Activated T-cell treated with anti-CD3 and anti-CD28 coated beads, Interleukin-2, amount 50 U/mL, for 4 hours (primary cell): ENCODE measurements at regions not wholly inside any gene's neighbourhood (a gene's known extent, or its start where the extent isn't known, plus 50 kb on each side); places are given as distances from the start of the nearest gene placed in this dataset.
"Not testable (repeated sequence)": the region's sequence is repeated elsewhere in the genome, so short reads cannot be mapped to it uniquely, and the experiment has no call there.

Source experiments
- ATAC-seq, 2 donors: fragments of 200-7000 bp; cut with Tn5 transposase; one replicate each; pipeline ENCODE4 v1.10.0; 2021
- DNase-seq: peaks from one replicate; pipeline ENCODE4 v3.0.0-alpha.2; 2020
- H3K27me3 Mint-ChIP-seq: one replicate; pipeline ENCODE4 v1.8.0; 2021; ENCODE audit warnings: low read depth, mixed read lengths
- H3K36me3 Mint-ChIP-seq: one replicate; pipeline ENCODE4 v1.8.0; 2022; ENCODE audit warnings: mixed read lengths; ENCODE audit not compliant: insufficient read depth
- H3K4me1 Mint-ChIP-seq: one replicate; pipeline ENCODE4 v1.8.0; 2021; ENCODE audit warnings: low read depth, mixed read lengths
- H3K4me3 Mint-ChIP-seq: one replicate; pipeline ENCODE4 v1.8.0; 2021; ENCODE audit warnings: mild to moderate bottlenecking, moderate library complexity, mixed read lengths
- H3K9me3 Mint-ChIP-seq: one replicate; pipeline ENCODE4 v1.8.0; 2021; ENCODE audit warnings: mixed read lengths

- H3K4me3 Mint-ChIP-seq, ATAC-seq, H3K36me3 Mint-ChIP-seq, H3K4me1 Mint-ChIP-seq, DNase-seq, H3K27me3 Mint-ChIP-seq, H3K9me3 Mint-ChIP-seq: not testable (repeated sequence)
These were observed 549.6 kb upstream of the CHD1 start for GRCh38 chr5:99478450-99478849.

GRCh38 chr5:99473328-99473727 lies 544.5 kb upstream of the CHD1 start:
- not testable (repeated sequence) for H3K9me3 Mint-ChIP-seq, H3K27me3 Mint-ChIP-seq, H3K4me3 Mint-ChIP-seq, H3K4me1 Mint-ChIP-seq, DNase-seq, H3K36me3 Mint-ChIP-seq, ATAC-seq

GRCh38 chr5:99471726-99472125 lies 542.9 kb upstream of the CHD1 start:
- not testable (repeated sequence) for H3K9me3 Mint-ChIP-seq

DNA sequence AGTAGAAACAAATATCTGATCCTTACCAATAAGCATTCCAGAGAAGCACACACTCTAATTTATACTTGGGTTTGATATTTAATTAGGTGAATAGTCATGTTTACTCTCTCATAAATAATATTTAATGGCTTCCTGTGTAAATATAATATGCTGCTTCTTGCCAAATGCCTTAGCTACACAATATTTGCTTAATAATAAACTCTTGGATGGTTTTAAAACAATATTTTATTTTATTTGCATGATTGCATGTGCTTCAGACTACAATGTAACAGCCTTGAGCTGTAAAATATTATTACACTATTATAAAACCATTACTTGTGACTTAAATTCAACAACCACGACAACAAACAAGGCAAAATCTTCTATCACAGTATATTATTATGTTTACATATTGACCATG lies 542.4 kb upstream of the CHD1 start:
- H3K9me3 Mint-ChIP-seq, ATAC-seq, H3K4me1 Mint-ChIP-seq, DNase-seq, H3K36me3 Mint-ChIP-seq, H3K27me3 Mint-ChIP-seq, H3K4me3 Mint-ChIP-seq: not testable (repeated sequence)

More at GRCh38 chr5:99471726-99472125, 542.9 kb upstream of the CHD1 start:
- H3K36me3 Mint-ChIP-seq, DNase-seq, ATAC-seq, H3K4me1 Mint-ChIP-seq, H3K4me3 Mint-ChIP-seq, H3K27me3 Mint-ChIP-seq: not testable (repeated sequence)

GRCh38 chr5:99470636-99471035 lies 541.8 kb upstream of the CHD1 start:
- not testable (repeated sequence) for ATAC-seq, DNase-seq, H3K4me3 Mint-ChIP-seq, H3K36me3 Mint-ChIP-seq, H3K4me1 Mint-ChIP-seq, H3K27me3 Mint-ChIP-seq, H3K9me3 Mint-ChIP-seq

GRCh38 chr5:99460701-99461100 lies 531.9 kb upstream of the CHD1 start:
- Mint-ChIP-seq H3K36me3 (no peaks in the 10 kb centered on the region), H3K4me3 (no peak overlapping the region)
- no peak for ATAC-seq

DNA sequence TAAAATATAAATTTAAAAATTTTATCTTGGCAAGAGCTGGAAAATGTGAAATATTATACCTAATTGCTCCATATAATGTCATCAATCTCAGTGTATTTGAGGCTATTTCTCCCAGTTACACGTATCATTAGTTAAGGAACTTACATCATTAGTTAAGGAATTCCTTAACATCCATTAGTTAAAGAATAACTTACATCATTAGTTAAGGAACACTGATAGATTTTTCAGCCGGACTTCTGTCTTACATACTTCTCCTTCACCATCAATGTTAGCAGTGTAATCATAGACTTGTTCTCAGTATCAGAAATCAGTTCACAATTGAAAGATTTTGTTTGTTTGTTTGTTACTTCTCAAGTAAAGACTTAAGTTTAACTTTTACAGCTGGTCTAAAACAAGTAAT lies 524.4 kb upstream of the CHD1 start:
- DNase-seq: no peak
- no peaks in the 10 kb centered on the region for H3K27me3 Mint-ChIP-seq
- H3K9me3 Mint-ChIP-seq: no peaks in the 10 kb centered on the region
- no peaks in the 10 kb centered on the region for H3K4me1 Mint-ChIP-seq
- H3K4me3 Mint-ChIP-seq: no peak overlapping the region
- no peaks in the 10 kb centered on the region for H3K36me3 Mint-ChIP-seq
- ATAC-seq: no peak

More at GRCh38 chr5:99460701-99461100, 531.9 kb upstream of the CHD1 start:
- Mint-ChIP-seq H3K9me3 (peaks cover 3% of the 10 kb centered on the region), H3K4me1 (no peaks in the 10 kb centered on the region), H3K27me3 (no peaks in the 10 kb centered on the region)
- no peak for DNase-seq

DNA sequence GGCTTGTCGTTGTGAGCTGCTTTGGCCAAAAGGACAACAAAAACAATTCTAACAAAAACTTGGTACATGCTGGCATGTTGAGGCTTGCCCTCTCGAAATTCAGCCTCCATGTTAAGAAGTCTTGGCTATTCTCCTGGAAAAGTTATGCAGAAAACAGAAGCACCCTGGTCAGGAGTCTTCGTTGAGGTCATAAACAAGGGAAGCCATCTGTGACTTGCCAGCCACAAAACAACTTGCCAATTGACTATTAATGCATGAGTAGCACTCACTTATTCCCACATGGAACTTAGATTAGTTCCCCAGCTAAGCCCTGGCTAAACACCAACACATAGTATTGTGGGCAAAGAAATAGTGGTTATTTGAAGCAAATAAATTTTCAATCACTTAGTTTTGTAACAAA lies 521.0 kb upstream of the CHD1 start:
- H3K4me1 Mint-ChIP-seq: no peaks in the 10 kb centered on the region
- ATAC-seq: no peak
- no peak overlapping the region for H3K4me3 Mint-ChIP-seq
- H3K27me3 Mint-ChIP-seq: peaks cover 2% of the 10 kb centered on the region
- H3K36me3 Mint-ChIP-seq: no peaks in the 10 kb centered on the region
- no peaks in the 10 kb centered on the region for H3K9me3 Mint-ChIP-seq
- no peak for DNase-seq

- Mint-ChIP-seq H3K27me3 (peaks cover 2% of the 10 kb centered on the region), H3K4me3 (no peak overlapping the region), H3K36me3 (no peaks in the 10 kb centered on the region), H3K4me1 (no peaks in the 10 kb centered on the region), H3K9me3 (no peaks in the 10 kb centered on the region)
- no peak for DNase-seq
- ATAC-seq: no peak
These were observed 517.0 kb upstream of the CHD1 start for GRCh38 chr5:99445805-99446204.

GRCh38 chr5:99441235-99441634 lies 512.4 kb upstream of the CHD1 start:
- no peak overlapping the region for H3K4me3 Mint-ChIP-seq
- no peaks in the 10 kb centered on the region for H3K9me3 Mint-ChIP-seq
- no peaks in the 10 kb centered on the region for H3K27me3 Mint-ChIP-seq
- H3K4me1 Mint-ChIP-seq: no peaks in the 10 kb centered on the region
- H3K36me3 Mint-ChIP-seq: no peaks in the 10 kb centered on the region
- ATAC-seq (no peak), DNase-seq (no peak)

- no peaks in the 10 kb centered on the region for H3K9me3 Mint-ChIP-seq
- H3K4me1 Mint-ChIP-seq: no peaks in the 10 kb centered on the region
- ATAC-seq (no peak), DNase-seq (no peak)
- no peaks in the 10 kb centered on the region for H3K36me3 Mint-ChIP-seq
- H3K27me3 Mint-ChIP-seq: no peaks in the 10 kb centered on the region
- no peak overlapping the region for H3K4me3 Mint-ChIP-seq
These were observed 509.8 kb upstream of the CHD1 start for GRCh38 chr5:99438619-99439018.

- H3K4me3 Mint-ChIP-seq: no peak overlapping the region
- no peaks in the 10 kb centered on the region for H3K4me1 Mint-ChIP-seq
- H3K27me3 Mint-ChIP-seq: no peaks in the 10 kb centered on the region
- no peak for ATAC-seq
- H3K9me3 Mint-ChIP-seq: no peaks in the 10 kb centered on the region
- DNase-seq: no peak
- H3K36me3 Mint-ChIP-seq: no peaks in the 10 kb centered on the region
These were observed 509.2 kb upstream of the CHD1 start for GRCh38 chr5:99437986-99438385.

DNA sequence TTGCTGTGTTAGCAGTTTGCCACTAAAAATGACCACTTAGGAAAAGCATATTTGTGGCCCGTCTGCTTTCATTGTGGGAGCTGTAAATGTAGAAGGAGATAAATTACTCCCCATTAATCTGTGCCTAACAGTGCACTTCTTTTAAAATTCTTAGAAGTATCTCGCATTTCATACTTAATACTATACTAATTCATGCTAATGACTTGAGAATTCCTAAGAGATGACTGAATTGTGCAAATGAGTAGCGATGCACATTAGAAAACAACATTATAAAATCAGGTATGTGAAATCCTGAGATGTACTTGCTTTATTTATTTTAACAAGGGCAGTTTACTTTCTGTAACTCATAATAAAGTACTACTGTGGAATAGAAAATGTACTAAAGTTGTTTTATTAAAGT lies 494.6 kb upstream of the CHD1 start:
- H3K9me3 Mint-ChIP-seq, H3K27me3 Mint-ChIP-seq, H3K4me1 Mint-ChIP-seq, DNase-seq, ATAC-seq, H3K4me3 Mint-ChIP-seq, H3K36me3 Mint-ChIP-seq: not testable (repeated sequence)

- H3K36me3 Mint-ChIP-seq, H3K9me3 Mint-ChIP-seq, H3K27me3 Mint-ChIP-seq, DNase-seq, H3K4me3 Mint-ChIP-seq, ATAC-seq, H3K4me1 Mint-ChIP-seq: not testable (repeated sequence)
These were observed 489.8 kb upstream of the CHD1 start for GRCh38 chr5:99418640-99419039.

DNA sequence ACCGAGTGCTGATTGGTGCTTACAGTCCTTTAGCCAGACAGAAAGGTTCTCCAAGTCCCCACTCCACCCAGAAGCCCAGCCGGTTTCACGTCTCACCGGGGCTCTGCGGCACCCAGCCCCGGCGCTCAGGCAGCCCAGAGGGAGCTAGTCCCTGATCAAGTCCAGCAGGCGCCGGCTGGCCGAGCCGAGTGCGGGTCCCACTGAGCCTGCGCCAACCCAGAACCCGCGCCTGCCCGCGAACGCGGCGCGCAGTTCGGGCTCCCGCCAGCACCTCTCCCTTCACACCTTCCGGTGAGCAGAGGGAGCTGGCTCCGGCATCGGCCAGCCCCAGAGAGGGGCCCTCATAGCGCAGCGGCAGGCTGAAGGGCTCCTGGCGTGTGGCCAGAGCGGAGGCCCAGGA lies 481.6 kb upstream of the CHD1 start:
- ATAC-seq, H3K27me3 Mint-ChIP-seq, H3K36me3 Mint-ChIP-seq, H3K4me3 Mint-ChIP-seq, H3K4me1 Mint-ChIP-seq, H3K9me3 Mint-ChIP-seq, DNase-seq: not testable (repeated sequence)

GRCh38 chr5:99404764-99405302 lies 476.0 kb upstream of the CHD1 start:
- not testable (repeated sequence) for DNase-seq, H3K27me3 Mint-ChIP-seq, H3K9me3 Mint-ChIP-seq, H3K36me3 Mint-ChIP-seq, ATAC-seq, H3K4me3 Mint-ChIP-seq, H3K4me1 Mint-ChIP-seq
